GM21423 (cell line): ENCODE measurements at regions not wholly inside any gene's neighbourhood (a gene's known extent, or its start where the extent isn't known, plus 50 kb on each side); places are given as distances from the start of the nearest gene placed in this dataset.

Experiments
- ATAC-seq: cut with Tn5 transposase; IDR thresholded peaks from one replicate; pipeline ENCODE4 v1.9.1; 2021; ENCODE audit warnings: mild to moderate bottlenecking, moderate library complexity; ENCODE audit not compliant: unreplicated experiment

GRCh38 chr13:46947425-46948191, 50.8 kb upstream of the HTR2A start:
- ATAC-seq = no peak
